ENCODE measurements at regions not wholly inside any gene's neighbourhood (a gene's known extent, or its start where the extent isn't known, plus 50 kb on each side); places are given as distances from the start of the nearest gene placed in this dataset.
"Not testable (repeated sequence)": the region's sequence is repeated elsewhere in the genome, so short reads cannot be mapped to it uniquely, and the experiment has no call there.

GRCh38 chr12:9348906-9349518, 140.8 kb upstream of the PZP start:
- Histone ChIP-seq H3K4me3 (no peak overlapping the region), H3K4me1 (replicated peaks in 1 of 2) (peaks cover 0 to 4% of the 10 kb centered on the region in 2 donors), H3K27ac (no peak overlapping the region)
- WGBS, 10 experiments, result 47 to 100% (median 95%) methylated on average over 1 to 10 of the region's 29 CpGs; no CpG with 5 or more reads in 4 of the 10 experiments
- ATAC-seq (replicated peaks in 6 of 8), result no peak
- in situ Hi-C loops (cut with MboI; ENCODE audit: low pct_unique_long_range_greater_than_20kb in 2 of 9, low sequenced_read_pairs in 9 of 9, unreplicated experiment in 9 of 9), result loop anchor here in 4 of 9 experiments (25.0 kb wide), 3 partner anchors 338 to 788 kb away; partner anchors contain the start of gene CLEC7A (in 1 of the 4)

DNA sequence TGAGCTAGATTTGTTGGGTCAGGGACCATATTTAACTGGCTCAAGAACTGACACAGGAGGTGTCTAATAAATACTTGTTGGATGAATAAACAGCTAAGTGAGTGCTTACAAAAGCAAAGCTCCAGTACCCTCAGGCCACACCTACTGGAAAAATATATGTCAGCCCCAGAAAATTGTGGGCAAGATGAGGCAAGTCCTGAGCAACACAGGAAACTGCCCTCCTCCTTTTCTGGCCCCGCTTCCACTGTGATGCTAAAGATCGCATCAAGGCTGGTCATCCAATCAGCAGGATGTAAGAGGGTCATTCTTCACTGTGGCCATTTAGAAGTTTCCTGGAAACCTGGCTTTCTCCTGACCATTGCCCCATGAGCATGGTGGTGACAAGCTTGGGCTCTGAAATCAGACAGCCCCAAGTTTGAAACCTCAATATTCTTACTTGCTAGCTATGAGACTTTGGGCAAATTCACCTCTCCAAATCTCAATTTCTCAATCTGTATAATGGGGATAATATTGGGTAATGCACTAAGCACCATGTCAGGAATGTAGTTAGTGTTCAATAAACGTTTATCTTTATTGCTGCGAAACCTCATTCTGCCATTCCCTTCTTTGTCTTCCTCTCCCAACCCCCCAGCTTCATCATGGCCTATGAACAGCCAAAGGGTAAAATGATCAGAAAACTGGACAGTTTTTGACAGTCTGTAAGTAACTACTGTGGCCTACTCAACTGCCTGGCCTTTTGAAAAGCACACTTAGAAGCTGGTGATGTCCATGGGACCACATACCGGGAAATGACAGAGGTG, 139.3 kb upstream of the PZP start:
- 53 to 100% (median 91%) methylated on average over 2 to 5 of the region's 5 CpGs; no CpG with 5 or more reads in 3 of the 10 experiments for WGBS, 10 experiments
- no peak overlapping the region for H3K4me3 ChIP-seq
- H3K27ac ChIP-seq, result no peak overlapping the region
- in situ Hi-C loops (cut with MboI; ENCODE audit: low pct_unique_long_range_greater_than_20kb in 2 of 9, low sequenced_read_pairs in 9 of 9, unreplicated experiment in 9 of 9), result loop anchor here in 4 of 9 experiments (25.0 kb wide), 3 partner anchors 340 to 790 kb away; partner anchors contain the start of gene CLEC7A (in 1 of the 4)
- peak in 1 of 8 experiments; percentile 37 for ATAC-seq (replicated peaks in 6 of 8)
- H3K4me1 ChIP-seq (replicated peaks in 1 of 2), result peaks cover 0 to 4% of the 10 kb centered on the region in 2 donors

- in situ Hi-C loops (cut with MboI; ENCODE audit: low pct_unique_long_range_greater_than_20kb in 2 of 9, low sequenced_read_pairs in 9 of 9, unreplicated experiment in 9 of 9), result loop anchor here in 4 of 9 experiments (25.0 kb wide), 3 partner anchors 340 to 790 kb away; partner anchors contain the start of gene CLEC7A (in 1 of the 4)
- Histone ChIP-seq H3K4me1 (replicated peaks in 1 of 2) (peaks cover 0 to 4% of the 10 kb centered on the region in 2 donors), H3K27ac (no peak overlapping the region), H3K4me3 (no peak overlapping the region)
- no peak for ATAC-seq (replicated peaks in 6 of 8)
- WGBS, 10 experiments, result 0 to 100% (median 90%) methylated on average over 1 to 4 of the region's 5 CpGs; no CpG with 5 or more reads in 5 of the 10 experiments
Observed at GRCh38 chr12:9346866-9347327, 138.7 kb upstream of the PZP start.

DNA sequence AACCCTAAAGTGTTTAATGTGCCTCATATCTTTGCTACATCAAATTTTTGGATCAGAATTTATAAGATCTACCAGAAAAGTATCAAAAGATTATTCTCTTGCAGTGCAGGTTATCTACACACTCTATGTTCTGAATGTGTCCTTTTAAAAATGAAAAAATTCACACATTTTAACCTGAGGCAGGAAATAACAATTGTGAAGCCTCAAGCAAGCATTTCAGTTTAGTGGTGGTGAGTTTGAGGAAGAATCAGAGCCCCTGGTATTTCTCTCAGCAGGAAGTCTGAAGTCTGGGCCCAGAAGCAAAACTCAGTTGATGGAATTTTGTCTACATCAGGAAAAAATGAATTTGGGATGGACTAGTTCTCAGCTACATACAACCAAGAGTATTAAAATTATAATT, 137.0 kb upstream of the PZP start:
- ATAC-seq (replicated peaks in 6 of 8), result no peak
- Histone ChIP-seq H3K4me1 (replicated peaks in 1 of 2) (peaks cover 4 to 10% of the 10 kb centered on the region in 2 donors), H3K27ac (no peak overlapping the region), H3K4me3 (no peak overlapping the region)
- in situ Hi-C loops (cut with MboI; ENCODE audit: low pct_unique_long_range_greater_than_20kb in 2 of 9, low sequenced_read_pairs in 9 of 9, unreplicated experiment in 9 of 9), result loop anchor here in 4 of 9 experiments (25.0 kb wide), 3 partner anchors 342 to 792 kb away; partner anchors contain the start of gene CLEC7A (in 1 of the 4)

DNA sequence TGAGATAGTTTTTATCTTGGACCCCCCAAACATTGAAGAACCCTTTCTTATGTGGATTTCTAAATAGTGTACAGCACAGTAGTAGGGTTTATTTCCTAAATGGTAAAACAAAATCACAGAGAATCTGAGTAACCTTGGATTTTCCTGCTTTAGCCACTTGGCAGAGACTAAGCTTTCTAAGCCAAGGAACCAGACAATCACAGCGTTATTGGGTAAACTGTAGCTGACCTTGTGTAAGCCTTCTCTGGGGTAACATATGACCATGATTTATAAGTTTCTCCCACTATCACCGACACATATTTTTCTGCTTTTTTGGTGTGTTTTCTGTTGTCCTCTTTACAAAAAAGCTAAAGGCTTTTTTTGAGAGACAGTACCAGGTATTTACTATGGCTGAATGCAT, 136.3 kb upstream of the PZP start:
- H3K27ac ChIP-seq, result no peak overlapping the region
- no peak overlapping the region for H3K4me3 ChIP-seq
- in situ Hi-C loops (cut with MboI; ENCODE audit: low pct_unique_long_range_greater_than_20kb in 2 of 9, low sequenced_read_pairs in 9 of 9, unreplicated experiment in 9 of 9), result loop anchor here in 4 of 9 experiments (25.0 kb wide), 3 partner anchors 343 to 793 kb away; partner anchors contain the start of gene CLEC7A (in 1 of the 4)
- ATAC-seq (replicated peaks in 6 of 8), result no peak
- 0 to 88% (median 75%) methylated on average over 1 to 2 of the region's 2 CpGs for WGBS, 10 experiments
- H3K4me1 ChIP-seq (replicated peaks in 1 of 2), result peaks cover 10 to 16% of the 10 kb centered on the region in 2 donors

- no peak overlapping the region for H3K4me3 ChIP-seq
- in situ Hi-C loops (cut with MboI; ENCODE audit: low pct_unique_long_range_greater_than_20kb in 2 of 9, low sequenced_read_pairs in 9 of 9, unreplicated experiment in 9 of 9), result loop anchor here in 4 of 9 experiments (25.0 kb wide), 3 partner anchors 344 to 794 kb away; partner anchors contain the start of gene CLEC7A (in 1 of the 4)
- WGBS, 10 experiments, result 8 to 80% (median 67%) methylated on average over 1 to 3 of the region's 3 CpGs; no CpG with 5 or more reads in 6 of the 10 experiments
- peaks cover 17 to 22% of the 10 kb centered on the region in 2 donors for H3K4me1 ChIP-seq (replicated peaks in 1 of 2)
- ATAC-seq (replicated peaks in 6 of 8), result no peak
- no peak overlapping the region for H3K27ac ChIP-seq
Observed at GRCh38 chr12:9343731-9344130, 135.5 kb upstream of the PZP start.

GRCh38 chr12:9342614-9343353, 134.6 kb upstream of the PZP start:
- Histone ChIP-seq H3K27ac (no peak overlapping the region), H3K4me3 (no peak overlapping the region), H3K4me1 (replicated peaks in 1 of 2) (peaks cover 17 to 22% of the 10 kb centered on the region in 2 donors)
- WGBS, 10 experiments, result 37 to 100% (median 58%) methylated on average over 1 to 3 of the region's 3 CpGs; no CpG with 5 or more reads in 2 of the 10 experiments
- in situ Hi-C loops (cut with MboI; ENCODE audit: low pct_unique_long_range_greater_than_20kb in 2 of 9, low sequenced_read_pairs in 9 of 9, unreplicated experiment in 9 of 9), result loop anchor here in 4 of 9 experiments (25.0 kb wide), 3 partner anchors 345 to 795 kb away; partner anchors contain the start of gene CLEC7A (in 1 of the 4)
- ATAC-seq (replicated peaks in 6 of 8), result peak in 1 of 8 experiments; percentile 10

GRCh38 chr12:9341260-9341585, 133.0 kb upstream of the PZP start:
- in situ Hi-C loops (cut with MboI; ENCODE audit: low pct_unique_long_range_greater_than_20kb in 2 of 9, low sequenced_read_pairs in 9 of 9, unreplicated experiment in 9 of 9), result loop anchor here in 4 of 9 experiments (25.0 kb wide), 3 partner anchors 346 to 796 kb away; partner anchors contain the start of gene CLEC7A (in 1 of the 4)
- H3K4me3 ChIP-seq, result no peak overlapping the region
- H3K4me1 ChIP-seq (replicated peaks in 1 of 2), result peaks cover 17 to 22% of the 10 kb centered on the region in 2 donors
- ATAC-seq (replicated peaks in 6 of 8), result no peak
- H3K27ac ChIP-seq, result no peak overlapping the region
- 33 to 100% (median 88%) methylated on average over 1 to 2 of the region's 2 CpGs; no CpG with 5 or more reads in 3 of the 10 experiments for WGBS, 10 experiments

GRCh38 chr12:9340422-9341259, 132.4 kb upstream of the PZP start:
- no peak overlapping the region for H3K27ac ChIP-seq
- 22 to 76% (median 37%) methylated on average over 1 to 7 of the region's 8 CpGs for WGBS, 10 experiments
- in situ Hi-C loops (cut with MboI; ENCODE audit: low pct_unique_long_range_greater_than_20kb in 2 of 9, low sequenced_read_pairs in 9 of 9, unreplicated experiment in 9 of 9), result loop anchor here in 4 of 9 experiments (25.0 kb wide), 3 partner anchors 347 to 797 kb away; partner anchors contain the start of gene CLEC7A (in 1 of the 4)
- no peak overlapping the region for H3K4me3 ChIP-seq
- H3K4me1 ChIP-seq (replicated peaks in 1 of 2), result peaks cover 19 to 22% of the 10 kb centered on the region in 2 donors
- peak in 7 of 8 experiments; percentile 55 to 95 (median 85) for ATAC-seq (replicated peaks in 6 of 8)

DNA sequence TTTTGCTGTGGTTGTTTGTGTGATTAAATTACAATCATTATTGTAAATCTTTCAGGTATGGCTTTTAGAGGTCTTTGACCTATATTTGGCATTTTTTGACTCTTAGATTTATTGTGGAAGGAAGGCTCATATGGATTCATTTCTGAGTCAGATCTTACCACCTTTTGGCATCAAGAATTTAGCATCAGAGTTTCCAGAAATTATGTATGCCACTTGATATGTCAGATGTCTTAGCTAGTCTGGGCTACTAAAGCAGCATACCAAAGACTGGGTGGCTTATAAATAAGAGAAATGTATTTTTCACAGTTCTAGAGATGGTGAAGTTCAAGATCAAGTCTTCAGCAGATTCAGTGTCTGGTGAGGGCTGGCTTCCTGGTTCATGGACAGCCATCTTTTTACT, 129.5 kb upstream of the PZP start:
- Histone ChIP-seq H3K4me1 (replicated peaks in 1 of 2) (peaks cover 18 to 23% of the 10 kb centered on the region in 2 donors), H3K4me3 (no peak overlapping the region), H3K27ac (no peak overlapping the region)
- ATAC-seq (replicated peaks in 6 of 8), result no peak
- in situ Hi-C loops (cut with MboI; ENCODE audit: low pct_unique_long_range_greater_than_20kb in 2 of 9, low sequenced_read_pairs in 9 of 9, unreplicated experiment in 9 of 9), result loop anchor here in 4 of 9 experiments (25.0 kb wide), 3 partner anchors 350 to 800 kb away; partner anchors contain the start of gene CLEC7A (in 1 of the 4)

DNA sequence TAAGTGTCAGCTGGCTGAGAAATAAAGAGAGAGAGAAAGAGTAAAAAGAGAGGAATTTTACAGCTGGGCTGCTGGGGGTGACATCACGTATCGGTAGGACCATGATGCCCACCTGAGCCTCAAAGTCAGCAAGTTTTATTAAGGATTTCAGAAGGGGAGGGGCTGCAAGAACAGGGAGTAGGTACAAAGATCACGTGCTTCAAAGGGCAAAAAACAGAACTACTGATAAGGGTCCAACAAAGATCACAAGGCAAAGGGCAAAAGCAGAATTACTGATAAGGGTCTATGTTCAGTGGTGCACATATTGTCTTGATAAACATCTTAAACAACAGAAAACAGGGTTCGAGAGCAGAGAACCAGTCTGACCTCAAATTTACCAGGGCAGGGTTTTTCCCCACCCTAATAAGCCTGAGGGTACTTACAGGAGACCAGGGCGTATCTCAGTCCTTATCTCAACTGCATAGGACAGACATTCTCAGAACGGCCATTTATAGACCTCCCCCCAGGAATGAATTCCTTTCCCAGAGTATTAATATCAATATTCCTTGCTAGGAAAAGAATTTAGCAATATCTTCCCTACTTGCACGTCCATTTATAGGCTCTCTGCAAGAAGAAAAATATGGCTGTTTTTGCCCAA, 128.3 kb upstream of the PZP start:
- ATAC-seq (replicated peaks in 6 of 8); H3K4me3 ChIP-seq; H3K27ac ChIP-seq: not testable (repeated sequence)
- 0 to 100% (median 93%) methylated on average over 1 to 4 of the region's 7 CpGs; no CpG with 5 or more reads in 1 of the 10 experiments for WGBS, 10 experiments
- in situ Hi-C loops (cut with MboI; ENCODE audit: low pct_unique_long_range_greater_than_20kb in 2 of 9, low sequenced_read_pairs in 9 of 9, unreplicated experiment in 9 of 9), result loop anchor here in 4 of 9 experiments (25.0 kb wide), 3 partner anchors 351 to 801 kb away; partner anchors contain the start of gene CLEC7A (in 1 of the 4)
- H3K4me1 ChIP-seq (replicated peaks in 1 of 2), result peaks cover 18 to 23% of the 10 kb centered on the region in 2 donors

Data from motor neuron (in vitro differentiated cells).